Caco-2 (cell line): ENCODE measurements at regions not wholly inside any gene's neighbourhood (a gene's known extent, or its start where the extent isn't known, plus 50 kb on each side); places are given as distances from the start of the nearest gene placed in this dataset.

Experiments used
- BruUV-seq: library from RNA; stranded (reverse); fragments of 400-500 nt; replicated peaks from 2 replicates; lab custom pipeline; 2021; lab: Mats Ljungman, UMichigan
- CTCF ChIA-PET: fragments of 300-600 bp; sonication (Branson Sonifier 250); formaldehyde crosslinking; loops from one replicate; lab custom pipeline; 2022; ENCODE audit warnings: antibody characterized with exemption; lab: Charles Lee
- POLR2A ChIA-PET: fragments of 300-600 bp; sonication (Branson Sonifier 250); formaldehyde crosslinking; loops from one replicate; lab custom pipeline; 2022; ENCODE audit warnings: antibody characterized with exemption; lab: Charles Lee
- DNase-seq, 2 experiments: peaks; one replicate each; pipeline versions ENCODE4 v3.0.0 to v3.0.0-alpha.2; 2020 to 2022
- H3K27me3 ChIP-seq: replicated peaks from 2 replicates; pipeline ENCODE4 v1.6.0; 2011; ENCODE audit warnings: low read length; ENCODE audit not compliant: control insufficient read depth, insufficient read depth
- H3K36me3 ChIP-seq: 2 replicates; pipeline ENCODE4 v1.5.1; 2011; ENCODE audit warnings: low read length; ENCODE audit not compliant: control insufficient read depth, insufficient read depth
- H3K4me1 ChIP-seq: fragments of 250-450 bp; sonication (Bioruptor Pico); 2 replicates; pipeline ENCODE4 v1.5.1; 2020; ENCODE audit warnings: mild to moderate bottlenecking
- H3K4me3 ChIP-seq: 2 replicates; pipeline ENCODE4 v1.5.1; 2011; ENCODE audit warnings: low read depth, mild to moderate bottlenecking, control low read depth, low read length
- H3K9me3 ChIP-seq: fragments of 250-450 bp; sonication (Bioruptor Pico); 2 replicates; pipeline ENCODE4 v1.5.1; 2020; ENCODE audit warnings: mild to moderate bottlenecking, moderate library complexity
- H3K27ac Mint-ChIP-seq: one replicate; pipeline ENCODE4 v1.8.0; 2022; ENCODE audit warnings: mixed read lengths; ENCODE audit not compliant: unreplicated experiment
- H3K27me3 Mint-ChIP-seq: one replicate; pipeline ENCODE4 v1.8.0; 2022; ENCODE audit warnings: mixed read lengths; ENCODE audit not compliant: insufficient read depth, unreplicated experiment
- H3K36me3 Mint-ChIP-seq: one replicate; pipeline ENCODE4 v1.8.0; 2022; ENCODE audit warnings: mild to moderate bottlenecking, mixed read lengths; ENCODE audit not compliant: insufficient read depth, unreplicated experiment
- H3K4me1 Mint-ChIP-seq: one replicate; pipeline ENCODE4 v1.8.0; 2022; ENCODE audit warnings: low read depth, mixed read lengths; ENCODE audit not compliant: unreplicated experiment
- H3K4me3 Mint-ChIP-seq: one replicate; pipeline ENCODE4 v1.8.0; 2022; ENCODE audit warnings: mild to moderate bottlenecking, moderate library complexity, mixed read lengths; ENCODE audit not compliant: unreplicated experiment
- H3K9me3 Mint-ChIP-seq: one replicate; pipeline ENCODE4 v1.8.0; 2022; ENCODE audit warnings: mixed read lengths; ENCODE audit not compliant: unreplicated experiment
- intact Hi-C: fragments of 100-400 bp; cut with micrococcal nuclease; formaldehyde crosslinking; loops from one replicate; pipeline ENCODE4 v1.10.0; 2022; ENCODE audit not compliant: unreplicated experiment
- TF ChIP-seq, protein P1 (sequence below), 2 experiments: fragments of 200-600 bp in 1 of 2; IDR thresholded peaks; 1 replicate in 1 of 2; 2 replicates in 1 of 2; pipeline versions ENCODE4 v1.5.1 to v1.8.0; 2011 to 2022; ENCODE audit warnings: antibody characterized with exemption in 1 of 2, control low read depth in 1 of 2, inconsistent platforms in 1 of 2, low read depth in 1 of 2, low read length in 1 of 2, mild to moderate bottlenecking in 1 of 2, moderate library complexity in 1 of 2; ENCODE audit not compliant: insufficient read depth in 1 of 2, severe bottlenecking in 1 of 2, unreplicated experiment in 1 of 2

DNA sequence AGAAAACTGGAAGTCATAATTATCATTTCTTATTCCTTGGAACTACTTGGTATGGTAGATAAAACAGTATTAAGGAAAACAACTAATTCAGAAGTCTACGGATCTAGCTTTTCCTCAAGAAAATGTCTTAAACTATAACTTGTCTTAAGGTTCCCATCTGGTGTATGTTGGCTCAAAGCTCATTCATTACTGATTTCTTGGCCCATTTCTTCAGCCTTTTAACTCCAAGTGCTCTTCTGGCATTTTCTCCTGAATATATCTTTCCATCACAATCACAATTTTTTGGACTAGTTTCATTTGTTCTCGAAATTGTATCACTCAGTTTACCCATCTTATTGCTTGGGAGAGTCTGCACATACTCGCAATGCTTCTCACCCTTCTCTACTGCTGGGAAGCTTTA, 150.1 kb downstream of the C12orf50 start:
- POLR2A ChIA-PET, result no interaction called here
- Histone ChIP-seq H3K4me1 (no peaks in the 10 kb centered on the region), H3K4me3 (no peak overlapping the region), H3K9me3 (no peaks in the 10 kb centered on the region), H3K36me3 (no peaks in the 10 kb centered on the region), H3K27me3 (no peaks in the 10 kb centered on the region)
- Mint-ChIP-seq H3K27me3 (peaks cover 3% of the 10 kb centered on the region), H3K4me1 (no peaks in the 10 kb centered on the region), H3K9me3 (no peaks in the 10 kb centered on the region), H3K27ac (no peak overlapping the region), H3K36me3 (no peaks in the 10 kb centered on the region), H3K4me3 (no peak overlapping the region)
- intact Hi-C loops, result no loop called here
- CTCF ChIA-PET, result no interaction called here
- BruUV-seq, result no TSS peak
- TF ChIP-seq, protein P1, sequence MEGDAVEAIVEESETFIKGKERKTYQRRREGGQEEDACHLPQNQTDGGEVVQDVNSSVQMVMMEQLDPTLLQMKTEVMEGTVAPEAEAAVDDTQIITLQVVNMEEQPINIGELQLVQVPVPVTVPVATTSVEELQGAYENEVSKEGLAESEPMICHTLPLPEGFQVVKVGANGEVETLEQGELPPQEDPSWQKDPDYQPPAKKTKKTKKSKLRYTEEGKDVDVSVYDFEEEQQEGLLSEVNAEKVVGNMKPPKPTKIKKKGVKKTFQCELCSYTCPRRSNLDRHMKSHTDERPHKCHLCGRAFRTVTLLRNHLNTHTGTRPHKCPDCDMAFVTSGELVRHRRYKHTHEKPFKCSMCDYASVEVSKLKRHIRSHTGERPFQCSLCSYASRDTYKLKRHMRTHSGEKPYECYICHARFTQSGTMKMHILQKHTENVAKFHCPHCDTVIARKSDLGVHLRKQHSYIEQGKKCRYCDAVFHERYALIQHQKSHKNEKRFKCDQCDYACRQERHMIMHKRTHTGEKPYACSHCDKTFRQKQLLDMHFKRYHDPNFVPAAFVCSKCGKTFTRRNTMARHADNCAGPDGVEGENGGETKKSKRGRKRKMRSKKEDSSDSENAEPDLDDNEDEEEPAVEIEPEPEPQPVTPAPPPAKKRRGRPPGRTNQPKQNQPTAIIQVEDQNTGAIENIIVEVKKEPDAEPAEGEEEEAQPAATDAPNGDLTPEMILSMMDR (IDR thresholded peaks at IDR 0.05; ENCODE audit: insufficient read depth in 1 of 2, low read depth in 1 of 2, low read length in 1 of 2, severe bottlenecking in 1 of 2, unreplicated experiment in 1 of 2), result no peak
- no peak for DNase-seq

DNA sequence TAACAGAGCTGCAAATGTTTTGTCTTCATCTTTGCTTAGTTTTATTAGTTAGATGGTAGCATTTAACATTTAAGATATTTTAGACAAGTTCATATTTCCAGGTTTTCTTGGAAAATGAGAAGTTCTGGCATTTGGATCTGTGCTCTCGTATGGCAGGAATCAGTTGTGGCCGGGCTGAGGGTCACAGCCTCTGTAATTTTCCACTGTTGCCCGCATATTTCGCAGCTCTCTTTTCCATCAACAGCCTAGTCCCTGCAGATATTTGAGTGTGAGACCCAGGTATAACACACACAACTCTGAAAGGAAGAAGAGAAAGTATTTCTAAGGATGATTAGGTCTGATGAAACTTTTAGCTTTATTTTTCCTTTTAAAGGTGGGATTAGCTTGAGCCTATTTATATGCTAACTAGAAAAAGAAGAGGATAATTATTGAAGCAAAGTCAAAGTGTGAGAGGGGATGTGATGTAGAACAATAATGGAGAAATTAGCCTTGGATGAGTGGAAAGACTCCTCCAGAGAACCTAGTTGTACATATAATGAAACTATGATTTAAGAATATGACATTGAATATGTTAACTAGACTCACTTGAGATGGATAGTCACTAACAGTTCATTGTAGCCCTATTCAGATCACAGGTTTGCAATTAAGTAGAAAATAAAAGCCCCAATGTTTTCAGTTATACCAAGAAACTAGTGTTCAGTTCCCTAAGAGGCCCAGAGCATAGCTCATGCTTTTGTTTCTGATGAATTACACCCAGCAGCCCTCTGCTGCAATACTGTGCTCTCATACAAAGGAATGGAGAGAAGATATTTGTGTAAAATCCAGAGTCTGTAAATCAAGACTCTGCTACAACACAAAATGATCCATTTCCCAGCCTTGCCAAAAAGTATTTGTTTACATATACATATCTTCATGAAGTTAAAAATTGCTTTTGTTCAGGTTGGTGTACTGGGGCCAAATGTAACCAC, 158.4 kb downstream of the C12orf50 start:
- Histone ChIP-seq H3K9me3 (no peaks in the 10 kb centered on the region), H3K4me3 (no peak overlapping the region), H3K4me1 (no peaks in the 10 kb centered on the region), H3K27me3 (no peaks in the 10 kb centered on the region), H3K36me3 (no peaks in the 10 kb centered on the region)
- no peaks in the 10 kb centered on the region for H3K36me3 Mint-ChIP-seq
- ChIA-PET POLR2A (no interaction called here), CTCF (no interaction called here)
- no peaks in the 10 kb centered on the region for H3K9me3 Mint-ChIP-seq
- TF ChIP-seq, protein P1 (IDR thresholded peaks at IDR 0.05; ENCODE audit: insufficient read depth in 1 of 2, low read depth in 1 of 2, low read length in 1 of 2, severe bottlenecking in 1 of 2, unreplicated experiment in 1 of 2), result no peak
- H3K27me3 Mint-ChIP-seq, result peaks cover 5% of the 10 kb centered on the region
- H3K4me3 Mint-ChIP-seq, result no peak overlapping the region
- intact Hi-C loops, result no loop called here
- no TSS peak for BruUV-seq
- no peak for DNase-seq
- H3K27ac Mint-ChIP-seq, result no peak overlapping the region
- H3K4me1 Mint-ChIP-seq, result no peaks in the 10 kb centered on the region

DNA sequence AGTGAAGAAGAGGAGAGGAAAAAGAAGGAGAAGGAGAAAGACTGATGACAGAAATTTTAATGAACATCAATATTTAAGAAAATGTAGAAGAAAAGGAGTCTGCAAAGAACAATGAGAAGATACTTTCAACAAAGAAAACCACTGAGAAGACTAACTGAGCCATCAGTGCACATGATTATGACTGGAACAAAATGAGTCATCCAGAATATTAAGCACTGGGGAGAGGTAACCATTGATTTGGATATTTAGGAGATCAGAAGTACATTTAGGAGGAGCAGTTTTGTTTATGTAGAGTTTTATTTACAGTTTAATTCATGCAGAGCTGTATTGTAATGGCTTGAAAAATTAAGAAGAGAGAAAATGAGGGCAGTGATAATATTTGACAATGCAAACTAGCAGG, 159.1 kb downstream of the C12orf50 start:
- Histone ChIP-seq H3K9me3 (no peaks in the 10 kb centered on the region), H3K4me3 (no peak overlapping the region), H3K4me1 (no peaks in the 10 kb centered on the region), H3K36me3 (no peaks in the 10 kb centered on the region), H3K27me3 (no peaks in the 10 kb centered on the region)
- TF ChIP-seq, protein P1 (IDR thresholded peaks at IDR 0.05; ENCODE audit: insufficient read depth in 1 of 2, low read depth in 1 of 2, low read length in 1 of 2, severe bottlenecking in 1 of 2, unreplicated experiment in 1 of 2), result no peak
- POLR2A ChIA-PET, result no interaction called here
- no peak overlapping the region for H3K4me3 Mint-ChIP-seq
- H3K4me1 Mint-ChIP-seq, result no peaks in the 10 kb centered on the region
- CTCF ChIA-PET, result no interaction called here
- H3K36me3 Mint-ChIP-seq, result no peaks in the 10 kb centered on the region
- no peaks in the 10 kb centered on the region for H3K9me3 Mint-ChIP-seq
- no peak overlapping the region for H3K27ac Mint-ChIP-seq
- intact Hi-C loops, result no loop called here
- no peak for DNase-seq
- H3K27me3 Mint-ChIP-seq, result peaks cover 5% of the 10 kb centered on the region
- no TSS peak for BruUV-seq
